HG02884 (cell line): ENCODE measurements at regions not wholly inside any gene's neighbourhood (a gene's known extent, or its start where the extent isn't known, plus 50 kb on each side); places are given as distances from the start of the nearest gene placed in this dataset.

Experiments
- ATAC-seq: cut with Tn5 transposase; IDR thresholded peaks from one replicate; pipeline ENCODE4 v1.9.1; 2021; ENCODE audit warnings: mild to moderate bottlenecking, moderate library complexity; ENCODE audit not compliant: unreplicated experiment

GRCh38 chr3:72336114-72336651 lies 512.1 kb downstream of the SHQ1 start:
- no peak for ATAC-seq

GRCh38 chr3:72335458-72336095 lies 512.7 kb downstream of the SHQ1 start:
- ATAC-seq: no peak

- ATAC-seq: no peak
Measured at GRCh38 chr3:72334681-72335457, 513.4 kb downstream of the SHQ1 start.

GRCh38 chr3:72332689-72333088 lies 515.6 kb downstream of the SHQ1 start:
- ATAC-seq: no peak

- no peak for ATAC-seq
Measured at GRCh38 chr3:72332036-72332435, 516.2 kb downstream of the SHQ1 start.

GRCh38 chr3:72331076-72331475 lies 517.2 kb downstream of the SHQ1 start:
- ATAC-seq: no peak

- ATAC-seq: no peak
Measured at GRCh38 chr3:72329354-72329753, 518.9 kb downstream of the SHQ1 start.

GRCh38 chr3:72328755-72329277 lies 519.4 kb downstream of the SHQ1 start:
- no peak for ATAC-seq

- no peak for ATAC-seq
Measured at GRCh38 chr3:72327008-72327407, 521.2 kb downstream of the SHQ1 start.

GRCh38 chr3:72324253-72324811 lies 523.9 kb downstream of the SHQ1 start:
- no peak for ATAC-seq

GRCh38 chr3:72323773-72324172 lies 524.5 kb downstream of the SHQ1 start:
- no peak for ATAC-seq

GRCh38 chr3:72322264-72322976 lies 525.8 kb downstream of the SHQ1 start:
- ATAC-seq: no peak

- ATAC-seq: no peak
Measured at GRCh38 chr3:72320955-72321303, 527.3 kb downstream of the SHQ1 start.

GRCh38 chr3:72320095-72320954 lies 527.9 kb downstream of the SHQ1 start:
- ATAC-seq: no peak

GRCh38 chr3:72319194-72320094 lies 528.8 kb downstream of the SHQ1 start:
- ATAC-seq: no peak

GRCh38 chr3:72318504-72319193 lies 529.6 kb downstream of the SHQ1 start:
- no peak for ATAC-seq

GRCh38 chr3:72317491-72317890 lies 530.8 kb downstream of the SHQ1 start:
- ATAC-seq: no peak

GRCh38 chr3:72316501-72317279 lies 531.6 kb downstream of the SHQ1 start:
- no peak for ATAC-seq
